Activated CD8-positive, alpha-beta memory T cell treated with anti-CD3 and anti-CD28 coated beads, Interleukin-2, amount 10 ng/mL, durations not matched to agents 7 days and 5 days (primary cell): ENCODE measurements at regions not wholly inside any gene's neighbourhood (a gene's known extent, or its start where the extent isn't known, plus 50 kb on each side); places are given as distances from the start of the nearest gene placed in this dataset.
"Not testable (repeated sequence)": the region's sequence is repeated elsewhere in the genome, so short reads cannot be mapped to it uniquely, and the experiment has no call there.

Experiments
- ATAC-seq: fragments of 150-1000 bp; cut with Tn5 transposase; one replicate; pipeline ENCODE4 v1.10.0; 2021; ENCODE audit warnings: moderate library complexity
- CTCF ChIA-PET: fragments of 350-600 bp; sonication (Branson Sonifier 250); formaldehyde crosslinking; loops from one replicate; lab custom pipeline; 2021; ENCODE audit warnings: antibody characterized with exemption; lab: Charles Lee
- DNase-seq: peaks from one replicate; pipeline ENCODE4 v3.0.0-alpha.2; 2020
- H3K27ac Mint-ChIP-seq: one replicate; pipeline ENCODE4 v1.8.0; 2021; ENCODE audit warnings: mild to moderate bottlenecking, mixed read lengths
- H3K27me3 Mint-ChIP-seq: one replicate; pipeline ENCODE4 v1.8.0; 2021; ENCODE audit warnings: mixed read lengths
- H3K36me3 Mint-ChIP-seq: one replicate; pipeline ENCODE4 v1.8.0; 2021; ENCODE audit warnings: mild to moderate bottlenecking, mixed read lengths
- H3K4me1 Mint-ChIP-seq: one replicate; pipeline ENCODE4 v1.8.0; 2021; ENCODE audit warnings: mixed read lengths
- H3K4me3 Mint-ChIP-seq: one replicate; pipeline ENCODE4 v1.8.0; 2021; ENCODE audit warnings: mild to moderate bottlenecking, moderate library complexity, mixed read lengths
- H3K9me3 Mint-ChIP-seq: one replicate; pipeline ENCODE4 v1.8.0; 2022; ENCODE audit warnings: low read depth, mixed read lengths

- Mint-ChIP-seq H3K4me3 (no peak overlapping the region), H3K9me3 (peaks cover 12% of the 10 kb centered on the region), H3K27ac (no peak overlapping the region), H3K36me3 (no peaks in the 10 kb centered on the region), H3K27me3 (peaks cover 4% of the 10 kb centered on the region), H3K4me1 (no peaks in the 10 kb centered on the region)
- CTCF ChIA-PET, result no interaction called here
- DNase-seq (no peak), ATAC-seq (no peak)
Measured at GRCh38 chr10:113479346-113480080, 73.3 kb upstream of the HABP2 start.

- Mint-ChIP-seq H3K4me3 (no peak overlapping the region), H3K27me3 (peaks cover 3% of the 10 kb centered on the region), H3K27ac (no peak overlapping the region), H3K4me1 (no peaks in the 10 kb centered on the region), H3K9me3 (peaks cover 12% of the 10 kb centered on the region), H3K36me3 (no peaks in the 10 kb centered on the region)
- CTCF ChIA-PET, result no interaction called here
- no peak for DNase-seq
- no peak for ATAC-seq
Measured at GRCh38 chr10:113480081-113480360, 72.8 kb upstream of the HABP2 start.

GRCh38 chr10:113480851-113481502, 71.9 kb upstream of the HABP2 start:
- no peak overlapping the region for H3K4me3 Mint-ChIP-seq
- H3K9me3 Mint-ChIP-seq, result peaks cover 12% of the 10 kb centered on the region
- peaks cover 5% of the 10 kb centered on the region for H3K27me3 Mint-ChIP-seq
- no peaks in the 10 kb centered on the region for H3K4me1 Mint-ChIP-seq
- ATAC-seq (no peak), DNase-seq (no peak)
- H3K36me3 Mint-ChIP-seq, result no peaks in the 10 kb centered on the region
- CTCF ChIA-PET, result no interaction called here
- H3K27ac Mint-ChIP-seq, result no peak overlapping the region

- ATAC-seq, result no peak
- H3K27ac Mint-ChIP-seq, result no peak overlapping the region
- no peaks in the 10 kb centered on the region for H3K4me1 Mint-ChIP-seq
- H3K9me3 Mint-ChIP-seq, result peaks cover 10% of the 10 kb centered on the region
- DNase-seq, result no peak
- CTCF ChIA-PET, result no interaction called here
- H3K36me3 Mint-ChIP-seq, result no peaks in the 10 kb centered on the region
- H3K27me3 Mint-ChIP-seq, result peaks cover 12% of the 10 kb centered on the region
- no peak overlapping the region for H3K4me3 Mint-ChIP-seq
Measured at GRCh38 chr10:113484487-113484886, 68.4 kb upstream of the HABP2 start.

GRCh38 chr10:113485736-113486135, 67.1 kb upstream of the HABP2 start:
- Mint-ChIP-seq H3K4me1 (no peaks in the 10 kb centered on the region), H3K27me3 (peaks cover 14% of the 10 kb centered on the region), H3K9me3 (peaks cover 4% of the 10 kb centered on the region), H3K27ac (no peak overlapping the region), H3K36me3 (no peaks in the 10 kb centered on the region), H3K4me3 (no peak overlapping the region)
- ATAC-seq, result no peak
- DNase-seq, result no peak
- CTCF ChIA-PET, result no interaction called here

GRCh38 chr10:113486531-113486930, 66.3 kb upstream of the HABP2 start:
- no peak for ATAC-seq
- no peak for DNase-seq
- H3K36me3 Mint-ChIP-seq, result no peaks in the 10 kb centered on the region
- no peak overlapping the region for H3K4me3 Mint-ChIP-seq
- peaks cover 4% of the 10 kb centered on the region for H3K9me3 Mint-ChIP-seq
- H3K4me1 Mint-ChIP-seq, result no peaks in the 10 kb centered on the region
- H3K27me3 Mint-ChIP-seq, result peaks cover 14% of the 10 kb centered on the region
- CTCF ChIA-PET, result no interaction called here
- no peak overlapping the region for H3K27ac Mint-ChIP-seq

GRCh38 chr10:113487154-113487553, 65.7 kb upstream of the HABP2 start:
- H3K9me3 Mint-ChIP-seq, result no peaks in the 10 kb centered on the region
- ATAC-seq (no peak), DNase-seq (no peak)
- H3K4me1 Mint-ChIP-seq, result no peaks in the 10 kb centered on the region
- H3K27ac Mint-ChIP-seq, result no peak overlapping the region
- H3K4me3 Mint-ChIP-seq, result no peak overlapping the region
- CTCF ChIA-PET, result interaction anchor here (1.2 kb wide), 1 partner anchor 76 kb away, joined by 3 read pairs; no protein-coding TSS in a partner anchor
- H3K36me3 Mint-ChIP-seq, result no peaks in the 10 kb centered on the region
- peaks cover 14% of the 10 kb centered on the region for H3K27me3 Mint-ChIP-seq

- peaks cover 14% of the 10 kb centered on the region for H3K27me3 Mint-ChIP-seq
- DNase-seq, result no peak
- H3K27ac Mint-ChIP-seq, result no peak overlapping the region
- H3K4me1 Mint-ChIP-seq, result no peaks in the 10 kb centered on the region
- no peak for ATAC-seq
- H3K9me3 Mint-ChIP-seq, result no peaks in the 10 kb centered on the region
- H3K36me3 Mint-ChIP-seq, result no peaks in the 10 kb centered on the region
- no peak overlapping the region for H3K4me3 Mint-ChIP-seq
- CTCF ChIA-PET, result interaction anchor here (1.2 kb wide), 1 partner anchor 75 kb away, joined by 3 read pairs; no protein-coding TSS in a partner anchor
Measured at GRCh38 chr10:113488186-113488585, 64.7 kb upstream of the HABP2 start.

GRCh38 chr10:113489522-113489921, 63.3 kb upstream of the HABP2 start:
- H3K27me3 Mint-ChIP-seq, result peaks cover 12% of the 10 kb centered on the region
- H3K4me1 Mint-ChIP-seq, H3K9me3 Mint-ChIP-seq, H3K36me3 Mint-ChIP-seq, H3K4me3 Mint-ChIP-seq, DNase-seq, CTCF ChIA-PET, H3K27ac Mint-ChIP-seq, ATAC-seq: not testable (repeated sequence)

- CTCF ChIA-PET, result no interaction called here
- DNase-seq, result no peak
- H3K4me1 Mint-ChIP-seq, result no peaks in the 10 kb centered on the region
- H3K27me3 Mint-ChIP-seq, result peaks cover 11% of the 10 kb centered on the region
- no peak overlapping the region for H3K27ac Mint-ChIP-seq
- no peak for ATAC-seq
- no peaks in the 10 kb centered on the region for H3K36me3 Mint-ChIP-seq
- H3K4me3 Mint-ChIP-seq, result no peak overlapping the region
- H3K9me3 Mint-ChIP-seq, result no peaks in the 10 kb centered on the region
Measured at GRCh38 chr10:113491967-113492565, 60.8 kb upstream of the HABP2 start.

- CTCF ChIA-PET, result no interaction called here
- H3K9me3 Mint-ChIP-seq, result no peaks in the 10 kb centered on the region
Measured at GRCh38 chr10:113493195-113493594, 59.7 kb upstream of the HABP2 start.

GRCh38 chr10:113493882-113494301, 59.0 kb upstream of the HABP2 start:
- H3K4me1 Mint-ChIP-seq, result no peaks in the 10 kb centered on the region
- ATAC-seq (no peak), DNase-seq (no peak)
- no peak overlapping the region for H3K4me3 Mint-ChIP-seq
- H3K36me3 Mint-ChIP-seq, result no peaks in the 10 kb centered on the region
- H3K27me3 Mint-ChIP-seq, result peaks cover 8% of the 10 kb centered on the region
- H3K9me3 Mint-ChIP-seq, result no peaks in the 10 kb centered on the region
- H3K27ac Mint-ChIP-seq, result no peak overlapping the region
- CTCF ChIA-PET, result no interaction called here

More at GRCh38 chr10:113493195-113493594, 59.7 kb upstream of the HABP2 start:
- peaks cover 11% of the 10 kb centered on the region for H3K27me3 Mint-ChIP-seq
- H3K36me3 Mint-ChIP-seq, result no peaks in the 10 kb centered on the region
- H3K27ac Mint-ChIP-seq, result no peak overlapping the region
- H3K4me3 Mint-ChIP-seq, result no peak overlapping the region
- ATAC-seq (no peak), DNase-seq (no peak)
- no peaks in the 10 kb centered on the region for H3K4me1 Mint-ChIP-seq

GRCh38 chr10:113494761-113495160, 58.1 kb upstream of the HABP2 start:
- no peaks in the 10 kb centered on the region for H3K36me3 Mint-ChIP-seq
- peaks cover 2% of the 10 kb centered on the region for H3K27me3 Mint-ChIP-seq
- H3K9me3 Mint-ChIP-seq, result no peaks in the 10 kb centered on the region
- no peak overlapping the region for H3K4me3 Mint-ChIP-seq
- no peaks in the 10 kb centered on the region for H3K4me1 Mint-ChIP-seq
- ATAC-seq (no peak), DNase-seq (no peak)
- CTCF ChIA-PET, result no interaction called here
- H3K27ac Mint-ChIP-seq, result no peak overlapping the region

- peaks cover 2% of the 10 kb centered on the region for H3K27me3 Mint-ChIP-seq
- no peak overlapping the region for H3K27ac Mint-ChIP-seq
- DNase-seq (no peak), ATAC-seq (no peak)
- CTCF ChIA-PET, result interaction anchor here (1.0 kb wide), 1 partner anchor 68 kb away, joined by 3 read pairs; no protein-coding TSS in a partner anchor
- H3K9me3 Mint-ChIP-seq, result no peaks in the 10 kb centered on the region
- H3K4me1 Mint-ChIP-seq, result no peaks in the 10 kb centered on the region
- no peak overlapping the region for H3K4me3 Mint-ChIP-seq
- no peaks in the 10 kb centered on the region for H3K36me3 Mint-ChIP-seq
Measured at GRCh38 chr10:113495553-113495952, 57.3 kb upstream of the HABP2 start.
